HG03521 (cell line): ENCODE measurements at regions not wholly inside any gene's neighbourhood (a gene's known extent, or its start where the extent isn't known, plus 50 kb on each side); places are given as distances from the start of the nearest gene placed in this dataset.

Source experiments
- ATAC-seq: cut with Tn5 transposase; IDR thresholded peaks from one replicate; pipeline ENCODE4 v1.9.1; 2021; ENCODE audit warnings: mild to moderate bottlenecking, moderate library complexity; ENCODE audit not compliant: unreplicated experiment

- ATAC-seq = no peak
Measured at GRCh38 chr12:91928501-91928900, 217.1 kb downstream of the BTG1 start.

- ATAC-seq = no peak
Measured at GRCh38 chr12:91926848-91927247, 218.8 kb downstream of the BTG1 start.

- no peak for ATAC-seq
Measured at GRCh38 chr12:91924827-91925226, 220.8 kb downstream of the BTG1 start.

- ATAC-seq = no peak
Measured at GRCh38 chr12:91923864-91924263, 221.8 kb downstream of the BTG1 start.

DNA sequence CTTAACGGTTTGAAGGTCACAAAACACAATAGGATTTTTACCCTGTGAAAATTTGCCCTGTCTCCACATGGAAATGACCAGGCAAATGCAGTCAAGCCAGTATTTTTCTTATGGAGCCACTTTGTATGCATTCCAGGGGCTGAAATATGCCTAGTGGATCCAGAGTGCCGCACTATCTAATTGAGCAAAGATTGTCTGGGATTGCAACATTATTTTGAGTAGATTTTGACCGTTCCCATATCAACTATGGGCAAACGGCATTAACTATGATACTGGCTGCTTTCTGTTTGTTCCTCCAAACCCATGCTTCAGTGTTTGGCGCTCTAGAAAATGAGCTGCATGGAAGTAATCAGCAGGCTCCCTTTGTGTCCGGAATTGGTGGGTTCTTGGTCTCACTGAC lies 223.0 kb downstream of the BTG1 start:
- no peak for ATAC-seq

DNA sequence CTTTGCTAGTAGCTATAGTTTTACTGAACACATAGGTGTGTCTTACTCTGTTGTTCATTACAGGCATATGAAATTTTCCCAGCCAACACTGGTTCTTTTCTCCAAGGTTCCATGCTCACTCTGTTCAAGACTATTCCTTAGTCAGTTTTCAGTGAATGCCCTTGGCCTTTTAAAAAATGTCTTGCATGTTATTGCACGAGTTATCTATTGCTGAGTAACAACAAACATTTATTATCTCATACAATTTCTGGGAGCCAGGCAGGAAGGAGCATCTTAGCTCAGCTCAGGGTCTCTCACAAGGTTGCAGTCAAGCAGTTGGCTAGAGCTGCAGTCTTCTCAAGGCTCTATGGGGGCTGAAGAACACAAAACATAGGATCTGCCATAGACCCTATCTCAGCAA lies 223.5 kb downstream of the BTG1 start:
- ATAC-seq = no peak

DNA sequence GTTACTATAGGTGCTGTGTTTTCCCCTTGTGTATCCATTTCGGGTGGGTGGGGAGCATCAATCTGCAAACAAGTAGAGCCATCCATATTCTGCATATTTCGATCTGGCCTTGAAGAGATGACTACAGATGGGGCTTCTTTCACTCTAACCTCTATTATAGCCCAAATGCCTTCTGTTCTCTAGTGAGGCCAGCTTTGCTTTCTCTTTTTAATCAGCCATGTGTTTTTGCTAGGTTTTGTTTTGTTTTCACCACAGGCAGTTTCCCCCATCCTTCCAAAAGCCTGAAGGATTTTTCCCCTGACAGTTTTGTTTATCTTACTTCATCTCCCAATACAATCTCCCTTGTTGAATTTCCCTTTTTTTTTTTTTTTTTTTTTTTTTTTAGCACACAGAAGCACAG lies 224.1 kb downstream of the BTG1 start:
- no peak for ATAC-seq

- no peak for ATAC-seq
Measured at GRCh38 chr12:91920741-91921140, 224.9 kb downstream of the BTG1 start.

DNA sequence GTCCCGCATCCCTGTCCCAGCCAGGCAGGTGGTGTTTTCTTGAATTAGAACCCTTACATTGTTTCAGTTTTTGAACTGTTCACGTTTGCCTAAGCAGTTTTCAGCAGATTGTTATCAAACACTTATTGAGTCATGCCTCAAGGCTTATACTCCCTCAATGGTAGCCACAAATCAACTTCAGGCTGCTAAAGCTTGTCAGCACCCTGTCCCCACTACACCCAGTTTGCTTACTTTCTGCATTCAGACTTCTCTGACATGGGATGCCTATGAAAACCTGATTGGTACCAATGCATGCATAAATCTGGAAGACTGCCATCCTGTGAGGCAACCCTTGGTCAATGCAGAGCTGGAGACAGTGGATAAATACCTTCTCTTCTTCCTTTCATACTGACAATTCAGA lies 225.4 kb downstream of the BTG1 start:
- ATAC-seq = no peak

DNA sequence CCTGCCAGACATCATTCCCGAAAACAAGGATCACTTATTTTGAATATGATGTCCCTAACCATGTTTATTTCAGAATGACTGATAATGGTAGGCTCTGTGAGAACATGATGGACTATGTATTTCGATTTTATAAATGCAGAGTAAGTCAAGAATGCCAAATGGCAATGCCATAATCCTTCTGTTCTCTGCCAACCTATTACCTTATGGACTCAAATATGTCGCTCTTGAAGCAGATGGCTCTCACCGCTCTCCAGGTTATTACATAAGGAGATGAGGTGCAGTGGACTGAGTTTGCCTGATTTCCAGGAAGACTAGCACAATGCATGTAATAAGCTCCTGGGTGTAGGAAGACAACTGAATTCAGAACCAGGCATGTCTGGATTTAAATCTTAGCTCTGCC lies 227.2 kb downstream of the BTG1 start:
- no peak for ATAC-seq

GRCh38 chr12:91914701-91915100 lies 230.9 kb downstream of the BTG1 start:
- no peak for ATAC-seq

DNA sequence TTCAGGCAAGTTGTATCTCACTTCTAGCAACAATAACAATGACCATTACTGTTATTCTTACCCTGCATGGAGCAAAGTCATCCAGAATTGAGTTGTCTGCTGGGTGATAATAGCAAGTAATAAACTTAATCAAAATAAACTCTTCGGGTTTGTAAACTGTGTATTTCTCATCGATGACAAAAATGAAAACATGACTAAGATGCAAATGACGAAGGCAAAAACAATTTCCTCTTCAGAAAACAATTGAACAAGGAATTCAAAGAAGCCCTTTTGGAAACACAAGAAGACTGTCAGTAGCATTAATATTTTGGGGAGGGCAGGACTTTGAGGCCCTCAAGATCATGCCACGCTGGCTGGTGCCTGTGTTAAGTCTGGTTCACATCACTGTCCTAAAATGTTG lies 232.0 kb downstream of the BTG1 start:
- ATAC-seq = no peak

DNA sequence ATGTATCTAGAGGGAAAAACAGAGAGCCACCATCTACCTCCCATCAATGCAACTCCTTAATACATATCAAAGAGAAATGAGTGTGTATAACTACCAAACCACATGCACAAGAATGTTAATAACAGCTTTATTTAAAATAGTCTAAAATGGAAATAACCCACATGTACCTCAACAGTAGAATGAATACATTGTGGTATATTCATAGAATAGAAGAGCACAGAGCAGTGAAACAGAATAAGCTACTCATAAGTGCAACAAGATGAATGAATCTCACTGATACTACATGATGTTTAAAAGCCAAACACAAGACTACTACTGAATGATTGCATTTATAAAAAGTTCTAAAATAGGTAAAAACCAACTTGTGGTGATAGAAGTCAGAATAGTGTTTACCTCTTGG lies 232.5 kb downstream of the BTG1 start:
- ATAC-seq = no peak

GRCh38 chr12:91912178-91912577 lies 233.5 kb downstream of the BTG1 start:
- no peak for ATAC-seq

DNA sequence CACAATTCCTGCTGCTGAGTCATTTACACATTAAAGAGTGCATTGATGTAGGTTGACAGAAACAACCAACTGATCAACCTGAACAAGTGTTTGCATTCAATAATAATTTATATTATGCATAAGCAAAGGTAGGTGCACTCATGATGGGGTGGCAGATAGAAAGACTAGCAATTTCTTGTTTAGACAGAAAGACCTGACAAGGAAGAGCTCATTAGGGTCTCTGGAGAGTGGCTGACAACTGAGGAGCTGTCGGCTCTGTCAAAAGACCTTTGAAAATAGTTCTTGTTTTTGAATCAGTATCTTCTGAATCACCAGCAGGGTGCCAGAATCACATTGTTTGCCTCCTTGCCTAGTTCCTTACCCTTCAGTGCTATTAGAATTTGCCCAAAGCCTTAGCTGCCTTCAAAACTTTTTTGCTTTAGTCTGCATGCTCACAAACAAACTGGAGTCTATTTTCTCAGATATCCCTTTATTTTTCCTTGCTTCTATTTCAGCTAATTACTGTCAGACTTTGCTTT lies 234.7 kb downstream of the BTG1 start:
- ATAC-seq = no peak

DNA sequence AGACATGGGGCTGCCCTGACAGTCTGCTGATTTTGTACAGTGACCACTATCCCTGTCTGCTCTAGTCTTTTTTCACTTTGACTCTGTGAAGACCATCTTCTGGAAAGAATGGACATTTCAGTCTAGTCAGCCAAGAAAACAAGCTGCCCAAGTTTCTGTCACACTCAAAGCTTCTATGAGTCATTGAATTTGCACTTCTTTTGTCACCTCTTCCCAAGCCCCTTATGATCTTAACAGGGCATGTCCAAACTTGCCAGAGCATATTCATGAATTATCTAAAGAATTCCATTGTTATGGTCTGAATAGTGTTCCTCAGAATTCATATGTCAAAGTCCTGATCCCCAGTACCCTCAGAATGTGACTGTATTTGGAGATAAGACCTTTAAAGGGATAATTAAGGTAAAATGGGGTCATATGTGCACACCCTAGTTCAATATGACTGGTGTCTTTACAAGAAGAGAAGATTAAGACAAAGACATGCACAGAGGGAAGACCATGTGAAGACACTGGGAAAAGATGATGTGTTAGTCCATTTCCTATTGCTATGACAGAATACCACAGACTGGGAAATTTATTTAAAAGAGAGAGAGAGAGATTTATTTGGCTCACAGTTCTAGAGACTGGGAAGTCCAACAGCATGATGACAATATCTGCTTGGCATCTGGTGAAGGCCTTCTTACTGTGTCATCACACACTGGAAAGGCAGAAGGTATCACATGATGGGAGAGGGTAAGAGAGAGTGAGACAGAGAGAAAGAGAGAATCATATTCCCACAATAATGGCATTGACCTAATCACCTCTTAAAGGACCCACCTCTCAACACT lies 242.6 kb downstream of the BTG1 start:
- no peak for ATAC-seq

DNA sequence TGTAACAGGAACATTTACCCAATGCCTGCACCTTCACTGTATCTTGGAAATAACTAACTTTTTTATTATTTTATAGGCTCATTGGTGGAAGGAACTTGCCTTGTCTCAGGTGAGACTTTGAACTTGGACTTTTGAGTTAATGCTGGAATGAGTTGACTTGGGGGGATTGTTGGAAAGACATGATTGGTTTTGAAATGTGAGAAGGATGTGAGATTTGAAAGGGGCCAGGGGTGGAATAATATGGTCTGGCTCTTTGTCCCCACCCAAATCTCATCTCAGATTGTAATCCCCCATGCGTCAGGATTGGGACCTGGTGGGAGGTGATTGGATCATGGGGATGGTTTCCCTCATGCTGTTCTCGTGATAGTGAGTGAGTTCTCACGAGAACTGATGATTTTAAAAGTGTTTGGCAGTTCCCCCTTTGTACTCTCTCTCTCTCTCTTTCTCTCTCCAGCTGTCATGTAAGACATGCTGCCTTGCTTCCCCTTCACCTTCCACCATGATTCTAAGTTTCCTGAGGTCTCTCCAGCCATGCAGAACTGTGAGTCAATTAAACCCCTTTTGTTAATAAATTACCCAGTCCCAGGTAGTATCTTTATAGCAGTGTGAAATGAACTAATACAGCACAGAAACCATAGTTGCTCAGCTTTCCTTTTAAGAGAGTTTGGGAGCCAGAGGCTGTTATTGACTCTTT lies 244.1 kb downstream of the BTG1 start:
- ATAC-seq = no peak

DNA sequence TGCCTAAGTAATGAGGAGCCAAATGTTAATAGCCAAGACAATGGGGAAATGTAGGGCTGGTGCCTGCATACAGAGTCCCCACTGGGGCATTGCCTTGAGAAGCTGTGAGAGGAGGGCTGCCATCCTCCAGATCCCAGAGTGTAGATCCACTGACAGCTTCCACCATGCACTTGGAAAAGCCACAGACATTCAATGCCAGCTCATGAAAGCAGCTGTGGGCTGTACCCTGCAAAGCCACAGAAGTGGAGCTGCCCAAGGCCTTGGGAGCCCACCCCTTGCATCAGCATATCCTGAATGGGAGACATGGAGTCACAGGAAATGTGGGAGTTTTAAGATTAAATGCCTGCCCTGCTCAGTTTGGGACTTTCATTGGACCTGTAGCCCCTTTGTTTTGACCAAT lies 244.7 kb downstream of the BTG1 start:
- ATAC-seq = no peak

DNA sequence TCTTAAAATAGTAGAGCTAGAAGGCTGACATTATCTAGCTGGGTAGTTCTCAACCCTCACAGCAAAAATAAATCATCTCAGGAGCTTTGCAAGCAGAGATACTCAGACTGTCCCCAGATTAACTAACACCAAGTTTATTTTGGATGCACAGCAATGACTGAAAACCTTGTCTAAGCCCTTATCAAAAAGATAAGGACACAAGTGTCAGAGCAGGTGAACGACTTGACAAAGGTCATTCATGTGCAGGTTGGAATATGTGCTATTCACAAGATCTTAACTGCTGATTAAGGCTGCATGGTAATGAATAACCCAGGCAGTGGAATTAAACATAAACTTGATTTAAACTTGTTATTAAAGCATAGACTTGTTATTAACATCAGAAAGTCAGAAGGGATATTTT lies 246.6 kb downstream of the BTG1 start:
- ATAC-seq = no peak

DNA sequence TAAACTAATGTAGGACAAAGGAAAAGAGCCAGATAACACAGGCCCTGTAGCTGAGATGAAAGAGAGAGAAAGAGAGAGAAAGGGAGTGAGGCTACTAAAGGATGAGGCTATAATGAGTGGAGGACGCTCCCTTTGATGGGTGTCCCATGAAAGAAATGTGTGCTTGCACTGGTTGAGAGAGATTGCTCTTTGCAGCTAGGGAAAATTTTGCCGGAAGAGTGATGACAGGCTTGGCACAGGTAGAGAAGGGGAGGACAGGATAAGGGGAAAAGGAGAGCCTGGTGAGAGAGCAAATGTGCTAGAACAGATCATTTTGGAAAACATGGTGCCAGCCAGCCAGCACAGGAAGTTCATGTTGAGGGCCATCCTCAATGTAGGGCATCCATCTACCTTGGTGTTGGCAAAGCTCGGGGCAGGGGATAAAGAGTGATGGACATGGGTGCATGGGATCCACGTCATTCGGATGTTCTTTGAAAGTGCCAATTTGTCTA lies 248.6 kb downstream of the BTG1 start:
- ATAC-seq = no peak

- ATAC-seq = no peak
Measured at GRCh38 chr12:91896286-91897024, 249.2 kb downstream of the BTG1 start.
